ENCODE measurements at regions not wholly inside any gene's neighbourhood (a gene's known extent, or its start where the extent isn't known, plus 50 kb on each side); places are given as distances from the start of the nearest gene placed in this dataset.

- H3K27me3 ChIP-seq = no peaks in the 10 kb centered on the region
- no peak overlapping the region for H3K4me3 ChIP-seq
- no peak overlapping the region for H3K27ac ChIP-seq
- DNase-seq = no peak
- no peaks in the 10 kb centered on the region for H3K9me3 ChIP-seq
- TF ChIP-seq POLR2A (IDR thresholded peaks at IDR 0.05) = no peak
- TF ChIP-seq CTCF (IDR thresholded peaks at IDR 0.05) = no peak
- 80% methylated on average over 1 of the region's 3 CpGs for WGBS (ENCODE audit: insufficient coverage, low coverage, low lambda C conversion rate, missing lambda C conversion rate)
- intact Hi-C loops (cut with DNase I) = no loop called here
- H3K36me3 ChIP-seq = no peaks in the 10 kb centered on the region
- no peaks in the 10 kb centered on the region for H3K4me1 ChIP-seq
- no peak for ATAC-seq
These were observed 80.1 kb upstream of the IMMP2L start for GRCh38 chr7:111642373-111642772.

- no peak for TF ChIP-seq CTCF (IDR thresholded peaks at IDR 0.05)
- no peak for TF ChIP-seq POLR2A (IDR thresholded peaks at IDR 0.05)
- Histone ChIP-seq H3K4me3 (no peak overlapping the region), H3K4me1 (no peaks in the 10 kb centered on the region), H3K27me3 (no peaks in the 10 kb centered on the region), H3K9me3 (no peaks in the 10 kb centered on the region), H3K27ac (no peak overlapping the region), H3K36me3 (no peaks in the 10 kb centered on the region)
- DNase-seq = no peak
- WGBS (ENCODE audit: insufficient coverage, low coverage, low lambda C conversion rate, missing lambda C conversion rate) = 21% methylated on average over 3 of the region's 3 CpGs
- intact Hi-C loops (cut with DNase I) = no loop called here
- ATAC-seq = no peak
These were observed 78.1 kb upstream of the IMMP2L start for GRCh38 chr7:111640416-111640815.

- DNase-seq (no peak), ATAC-seq (no peak)
- H3K27ac ChIP-seq = no peak overlapping the region
- WGBS (ENCODE audit: insufficient coverage, low coverage, low lambda C conversion rate, missing lambda C conversion rate) = 27% methylated on average over 2 of the region's 2 CpGs
- TF ChIP-seq POLR2A (IDR thresholded peaks at IDR 0.05) (no peak), CTCF (IDR thresholded peaks at IDR 0.05) (no peak)
- H3K9me3 ChIP-seq = no peaks in the 10 kb centered on the region
- H3K4me3 ChIP-seq = no peak overlapping the region
- intact Hi-C loops (cut with DNase I) = no loop called here
- no peaks in the 10 kb centered on the region for H3K36me3 ChIP-seq
- H3K4me1 ChIP-seq = no peaks in the 10 kb centered on the region
- H3K27me3 ChIP-seq = no peaks in the 10 kb centered on the region
These were observed 77.6 kb upstream of the IMMP2L start for GRCh38 chr7:111639934-111640333.

- WGBS (ENCODE audit: insufficient coverage, low coverage, low lambda C conversion rate, missing lambda C conversion rate) = 48% methylated on average over 2 of the region's 2 CpGs
- H3K36me3 ChIP-seq = no peaks in the 10 kb centered on the region
- no peak overlapping the region for H3K4me3 ChIP-seq
- H3K4me1 ChIP-seq = no peaks in the 10 kb centered on the region
- intact Hi-C loops (cut with DNase I) = no loop called here
- H3K27me3 ChIP-seq = no peaks in the 10 kb centered on the region
- DNase-seq (no peak), ATAC-seq (no peak)
- H3K9me3 ChIP-seq = no peaks in the 10 kb centered on the region
- TF ChIP-seq POLR2A (IDR thresholded peaks at IDR 0.05) (no peak), CTCF (IDR thresholded peaks at IDR 0.05) (no peak)
- H3K27ac ChIP-seq = no peak overlapping the region
These were observed 75.8 kb upstream of the IMMP2L start for GRCh38 chr7:111638078-111638477.

GRCh38 chr7:111633878-111634277 lies 71.6 kb upstream of the IMMP2L start:
- no peak overlapping the region for H3K27ac ChIP-seq
- intact Hi-C loops (cut with DNase I) = no loop called here

More at GRCh38 chr7:111633878-111634277, 71.6 kb upstream of the IMMP2L start:
- no peak for DNase-seq
- Histone ChIP-seq H3K27me3 (no peaks in the 10 kb centered on the region), H3K4me1 (no peaks in the 10 kb centered on the region), H3K4me3 (no peak overlapping the region), H3K36me3 (no peaks in the 10 kb centered on the region), H3K9me3 (no peaks in the 10 kb centered on the region)
- WGBS (ENCODE audit: insufficient coverage, low coverage, low lambda C conversion rate, missing lambda C conversion rate) = 17% methylated on average over 1 of the region's 2 CpGs
- TF ChIP-seq CTCF (IDR thresholded peaks at IDR 0.05) (no peak), POLR2A (IDR thresholded peaks at IDR 0.05) (no peak)
- no peak for ATAC-seq

Measured in right lobe of liver (tissue), 6 donors.